Erythroblast (primary cell): ENCODE measurements at regions not wholly inside any gene's neighbourhood (a gene's known extent, or its start where the extent isn't known, plus 50 kb on each side); places are given as distances from the start of the nearest gene placed in this dataset.

Experiments used
- GATA1 ChIP-seq: IDR thresholded peaks from 2 replicates; pipeline ENCODE4 v1.6.1; 2011; ENCODE audit warnings: low read depth, mild to moderate bottlenecking, control low read depth, low read length, moderate library complexity
- POLR2A ChIP-seq: IDR thresholded peaks from 2 replicates; pipeline ENCODE4 v1.6.1; 2011; ENCODE audit warnings: mild to moderate bottlenecking, low read length

- TF ChIP-seq POLR2A = no peak
- no peak for TF ChIP-seq GATA1
These were observed 375.5 kb upstream of the CFAP20DC start for GRCh38 chr3:59425371-59425770.
